ENCODE measurements at regions not wholly inside any gene's neighbourhood (a gene's known extent, or its start where the extent isn't known, plus 50 kb on each side); places are given as distances from the start of the nearest gene placed in this dataset.

DNA sequence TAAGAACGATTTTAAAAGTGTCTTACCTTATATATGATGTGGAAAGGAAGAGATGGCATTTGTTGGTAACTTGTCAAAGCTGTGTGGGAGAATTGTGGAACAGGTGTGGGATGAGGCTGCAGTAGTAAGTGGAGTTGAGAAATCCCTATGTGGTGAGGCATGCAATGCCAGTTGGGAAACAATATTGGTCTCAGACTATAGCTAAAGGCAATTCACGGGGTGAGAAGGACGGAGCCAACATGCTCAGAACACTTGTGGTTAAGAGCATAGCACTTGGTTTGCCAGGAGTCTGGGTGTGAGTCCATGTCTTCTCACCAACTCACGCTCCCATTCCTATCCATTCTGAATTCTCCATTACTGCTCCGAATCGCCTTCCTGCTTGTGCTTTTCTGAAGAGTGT lies 615.6 kb upstream of the ADAMTS9 start:
- no peak for DNase-seq (ENCODE audit: low spot score)
- Mint-ChIP-seq H3K27me3 (ENCODE audit: low read depth) (peaks cover 28% of the 10 kb centered on the region), H3K4me1 (ENCODE audit: low read depth) (no peaks in the 10 kb centered on the region), H3K9me3 (ENCODE audit: low read depth) (no peaks in the 10 kb centered on the region), H3K27ac (ENCODE audit: unreplicated experiment) (no peak overlapping the region), H3K4me3 (ENCODE audit: unreplicated experiment) (no peak overlapping the region), H3K36me3 (ENCODE audit: low read depth) (no peaks in the 10 kb centered on the region)
- TF ChIP-seq, protein P1, sequence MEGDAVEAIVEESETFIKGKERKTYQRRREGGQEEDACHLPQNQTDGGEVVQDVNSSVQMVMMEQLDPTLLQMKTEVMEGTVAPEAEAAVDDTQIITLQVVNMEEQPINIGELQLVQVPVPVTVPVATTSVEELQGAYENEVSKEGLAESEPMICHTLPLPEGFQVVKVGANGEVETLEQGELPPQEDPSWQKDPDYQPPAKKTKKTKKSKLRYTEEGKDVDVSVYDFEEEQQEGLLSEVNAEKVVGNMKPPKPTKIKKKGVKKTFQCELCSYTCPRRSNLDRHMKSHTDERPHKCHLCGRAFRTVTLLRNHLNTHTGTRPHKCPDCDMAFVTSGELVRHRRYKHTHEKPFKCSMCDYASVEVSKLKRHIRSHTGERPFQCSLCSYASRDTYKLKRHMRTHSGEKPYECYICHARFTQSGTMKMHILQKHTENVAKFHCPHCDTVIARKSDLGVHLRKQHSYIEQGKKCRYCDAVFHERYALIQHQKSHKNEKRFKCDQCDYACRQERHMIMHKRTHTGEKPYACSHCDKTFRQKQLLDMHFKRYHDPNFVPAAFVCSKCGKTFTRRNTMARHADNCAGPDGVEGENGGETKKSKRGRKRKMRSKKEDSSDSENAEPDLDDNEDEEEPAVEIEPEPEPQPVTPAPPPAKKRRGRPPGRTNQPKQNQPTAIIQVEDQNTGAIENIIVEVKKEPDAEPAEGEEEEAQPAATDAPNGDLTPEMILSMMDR (IDR thresholded peaks at IDR 0.05) = no peak

DNA sequence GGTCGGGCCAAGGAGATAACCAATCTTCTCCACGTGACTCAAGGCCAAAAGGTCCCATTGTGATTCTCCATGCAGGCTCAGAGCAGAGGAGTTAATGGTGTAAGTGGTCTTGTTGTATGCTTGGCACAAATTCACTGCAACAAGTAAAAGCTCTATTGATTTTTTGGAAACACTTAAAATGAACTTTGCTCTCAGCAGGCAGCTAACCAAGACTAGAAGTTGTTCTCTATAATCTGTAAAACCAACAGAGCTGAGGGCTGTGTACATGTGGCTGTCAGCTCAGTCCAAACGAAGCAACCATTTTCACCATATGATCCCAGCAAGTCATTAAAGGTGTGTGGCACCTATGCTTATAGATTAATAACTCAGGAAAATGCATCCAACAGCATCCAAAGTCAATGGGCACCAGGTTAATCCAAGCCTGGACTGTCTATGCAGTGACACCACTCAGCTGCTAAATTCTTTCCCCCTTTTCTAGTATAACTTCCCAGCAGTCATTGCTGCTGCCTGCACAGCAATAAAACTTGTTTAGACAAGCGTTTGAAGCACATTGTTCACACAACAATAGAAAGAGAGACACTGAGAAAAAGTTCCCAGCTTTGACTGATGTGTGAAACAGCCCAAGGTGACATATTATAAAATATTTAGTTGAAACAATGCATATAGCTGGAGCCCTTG lies 603.8 kb upstream of the ADAMTS9 start:
- no peaks in the 10 kb centered on the region for H3K4me1 Mint-ChIP-seq (ENCODE audit: low read depth)
- peaks cover 3% of the 10 kb centered on the region for H3K27me3 Mint-ChIP-seq (ENCODE audit: low read depth)
- no peaks in the 10 kb centered on the region for H3K36me3 Mint-ChIP-seq (ENCODE audit: low read depth)
- H3K4me3 Mint-ChIP-seq (ENCODE audit: unreplicated experiment) = no peak overlapping the region
- no peak overlapping the region for H3K27ac Mint-ChIP-seq (ENCODE audit: unreplicated experiment)
- no peaks in the 10 kb centered on the region for H3K9me3 Mint-ChIP-seq (ENCODE audit: low read depth)
- no peak for DNase-seq (ENCODE audit: low spot score)
- TF ChIP-seq, protein P1 (IDR thresholded peaks at IDR 0.05) = no peak

DNA sequence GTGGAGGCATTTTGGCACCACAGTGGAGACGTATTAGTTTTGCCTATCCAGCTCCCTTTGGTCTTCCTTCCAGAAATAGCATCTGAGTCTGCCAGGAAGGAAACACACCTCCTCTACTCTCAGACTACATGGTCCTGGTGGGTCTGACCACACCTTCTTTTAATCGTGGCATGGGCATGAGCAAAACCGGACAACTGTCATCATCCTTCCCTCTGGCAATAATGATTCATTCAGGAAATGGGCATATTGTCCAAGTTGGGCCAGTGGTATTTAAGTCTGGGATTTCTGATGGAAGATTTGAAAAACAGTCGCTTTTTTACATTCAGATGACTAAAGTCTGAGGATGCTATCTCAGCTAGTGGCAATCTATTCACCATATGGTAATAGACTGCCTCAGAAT lies 601.0 kb upstream of the ADAMTS9 start:
- Mint-ChIP-seq H3K4me3 (ENCODE audit: unreplicated experiment) (no peak overlapping the region), H3K36me3 (ENCODE audit: low read depth) (no peaks in the 10 kb centered on the region), H3K9me3 (ENCODE audit: low read depth) (no peaks in the 10 kb centered on the region), H3K27me3 (ENCODE audit: low read depth) (peaks cover 11% of the 10 kb centered on the region), H3K4me1 (ENCODE audit: low read depth) (no peaks in the 10 kb centered on the region), H3K27ac (ENCODE audit: unreplicated experiment) (no peak overlapping the region)
- DNase-seq (ENCODE audit: low spot score) = no peak
- TF ChIP-seq, protein P1 (IDR thresholded peaks at IDR 0.05) = no peak

DNA sequence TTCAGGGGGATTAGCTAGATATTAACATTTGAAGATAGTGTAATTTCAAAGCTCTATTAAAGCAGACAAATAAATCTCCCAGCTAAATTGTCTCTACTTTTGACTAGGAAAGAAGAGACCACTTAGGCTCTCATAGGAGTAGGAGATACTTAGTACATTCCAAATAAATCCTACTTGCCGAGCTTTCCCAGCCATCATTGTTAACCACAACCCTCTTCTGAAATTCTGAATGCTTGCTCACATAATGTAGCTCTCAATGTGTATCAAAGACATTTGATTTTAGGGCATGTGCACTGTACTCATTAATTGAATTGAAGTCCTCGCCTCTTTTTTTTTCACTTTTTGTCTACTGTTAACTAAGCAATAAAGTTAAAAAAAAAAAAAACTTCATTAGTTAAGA lies 598.2 kb upstream of the ADAMTS9 start:
- no peak overlapping the region for H3K4me3 Mint-ChIP-seq (ENCODE audit: unreplicated experiment)
- TF ChIP-seq, protein P1 (IDR thresholded peaks at IDR 0.05) = no peak
- H3K4me1 Mint-ChIP-seq (ENCODE audit: low read depth) = no peaks in the 10 kb centered on the region
- H3K36me3 Mint-ChIP-seq (ENCODE audit: low read depth) = no peaks in the 10 kb centered on the region
- H3K27me3 Mint-ChIP-seq (ENCODE audit: low read depth) = peaks cover 20% of the 10 kb centered on the region
- H3K27ac Mint-ChIP-seq (ENCODE audit: unreplicated experiment) = no peak overlapping the region
- no peak for DNase-seq (ENCODE audit: low spot score)
- H3K9me3 Mint-ChIP-seq (ENCODE audit: low read depth) = no peaks in the 10 kb centered on the region

DNA sequence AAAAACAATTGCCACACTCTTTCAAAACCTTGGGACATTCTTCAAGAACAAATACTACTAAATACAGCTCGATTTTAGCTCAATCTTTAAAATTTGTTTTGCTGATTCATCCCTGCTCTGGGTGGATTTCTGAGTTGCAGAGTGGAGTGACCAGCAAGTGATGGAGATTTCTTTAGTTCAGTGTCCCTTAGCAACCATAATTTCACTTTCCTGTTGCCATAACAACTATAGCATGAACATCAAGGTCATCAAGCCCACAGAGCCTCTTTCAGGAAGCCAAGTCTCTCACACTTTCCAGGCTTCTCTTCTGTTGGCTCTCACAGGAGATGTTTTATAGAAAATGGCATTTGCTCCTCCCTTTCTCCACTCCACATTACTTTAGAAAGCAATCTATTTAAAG lies 597.2 kb upstream of the ADAMTS9 start:
- DNase-seq (ENCODE audit: low spot score) = no peak
- TF ChIP-seq, protein P1 (IDR thresholded peaks at IDR 0.05) = no peak
- Mint-ChIP-seq H3K36me3 (ENCODE audit: low read depth) (no peaks in the 10 kb centered on the region), H3K4me3 (ENCODE audit: unreplicated experiment) (no peak overlapping the region), H3K4me1 (ENCODE audit: low read depth) (no peaks in the 10 kb centered on the region), H3K9me3 (ENCODE audit: low read depth) (no peaks in the 10 kb centered on the region), H3K27me3 (ENCODE audit: low read depth) (peaks cover 25% of the 10 kb centered on the region), H3K27ac (ENCODE audit: unreplicated experiment) (no peak overlapping the region)
